Endothelial cell (in vitro differentiated cells): ENCODE measurements at regions not wholly inside any gene's neighbourhood (a gene's known extent, or its start where the extent isn't known, plus 50 kb on each side); places are given as distances from the start of the nearest gene placed in this dataset.

ENCODE experiments used
- DNase-seq: peaks from one replicate; pipeline ENCODE4 v3.0.0; 2021; ENCODE audit warnings: low spot score
- H3K27ac Mint-ChIP-seq: one replicate; pipeline ENCODE4 v1.8.0; 2021; ENCODE audit warnings: mixed read lengths, inconsistent platforms; ENCODE audit not compliant: unreplicated experiment
- H3K27me3 Mint-ChIP-seq: one replicate; pipeline ENCODE4 v1.8.0; 2021; ENCODE audit warnings: mild to moderate bottlenecking, moderate library complexity, mixed read lengths, inconsistent platforms; ENCODE audit not compliant: unreplicated experiment
- H3K36me3 Mint-ChIP-seq: one replicate; pipeline ENCODE4 v1.8.0; 2021; ENCODE audit warnings: mild to moderate bottlenecking, low read depth, mixed read lengths, inconsistent platforms; ENCODE audit not compliant: unreplicated experiment
- H3K4me1 Mint-ChIP-seq: one replicate; pipeline ENCODE4 v1.8.0; 2021; ENCODE audit warnings: mild to moderate bottlenecking, mixed read lengths, inconsistent platforms; ENCODE audit not compliant: unreplicated experiment
- H3K4me3 Mint-ChIP-seq: one replicate; pipeline ENCODE4 v1.8.0; 2021; ENCODE audit warnings: mild to moderate bottlenecking, mixed read lengths, inconsistent platforms; ENCODE audit not compliant: unreplicated experiment
- H3K9me3 Mint-ChIP-seq: one replicate; pipeline ENCODE4 v1.8.0; 2021; ENCODE audit warnings: mixed read lengths, inconsistent platforms; ENCODE audit not compliant: unreplicated experiment
- CTCF ChIP-seq: fragments of 200-600 bp; sonication (generic); IDR thresholded peaks from one replicate; pipeline ENCODE4 v1.5.0; 2021; ENCODE audit warnings: antibody characterized with exemption; ENCODE audit not compliant: unreplicated experiment

GRCh38 chr4:146071390-146071789, 104.1 kb upstream of the LSM6 start:
- Mint-ChIP-seq H3K27ac (no peak overlapping the region), H3K9me3 (no peaks in the 10 kb centered on the region), H3K27me3 (no peaks in the 10 kb centered on the region), H3K36me3 (no peaks in the 10 kb centered on the region), H3K4me1 (peaks cover 3% of the 10 kb centered on the region), H3K4me3 (no peak overlapping the region)
- no peak for DNase-seq
- TF ChIP-seq CTCF: no peak

- Mint-ChIP-seq H3K36me3 (no peaks in the 10 kb centered on the region), H3K27me3 (peaks cover 4% of the 10 kb centered on the region), H3K4me1 (no peaks in the 10 kb centered on the region), H3K27ac (no peak overlapping the region), H3K4me3 (no peak overlapping the region), H3K9me3 (no peaks in the 10 kb centered on the region)
- no peak for DNase-seq
- TF ChIP-seq CTCF: no peak
These were observed 112.4 kb upstream of the LSM6 start for GRCh38 chr4:146063143-146063542.

DNA sequence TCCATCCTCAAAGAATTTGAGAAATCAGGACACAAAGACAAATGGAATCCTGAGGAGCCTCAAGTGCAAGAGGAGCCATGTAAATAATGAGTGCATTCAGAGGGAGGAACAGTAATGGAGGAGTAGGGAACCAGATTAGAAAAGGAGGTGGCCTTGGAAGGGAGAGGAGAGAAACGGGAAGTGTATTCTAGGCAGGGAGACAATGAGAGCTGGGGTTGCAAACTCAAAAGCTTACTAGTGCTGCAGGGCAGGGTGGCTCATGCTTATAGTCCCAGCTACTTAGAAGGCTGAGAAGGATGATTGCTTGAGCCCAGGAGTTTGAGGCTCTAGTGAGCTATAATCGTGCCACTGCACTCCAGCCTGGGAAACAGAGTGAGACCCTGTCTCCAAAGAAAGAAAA, 113.2 kb upstream of the LSM6 start:
- Mint-ChIP-seq H3K27ac (no peak overlapping the region), H3K27me3 (peaks cover 4% of the 10 kb centered on the region), H3K36me3 (no peaks in the 10 kb centered on the region), H3K9me3 (no peaks in the 10 kb centered on the region), H3K4me3 (no peak overlapping the region), H3K4me1 (no peaks in the 10 kb centered on the region)
- no peak for TF ChIP-seq CTCF
- DNase-seq: no peak

DNA sequence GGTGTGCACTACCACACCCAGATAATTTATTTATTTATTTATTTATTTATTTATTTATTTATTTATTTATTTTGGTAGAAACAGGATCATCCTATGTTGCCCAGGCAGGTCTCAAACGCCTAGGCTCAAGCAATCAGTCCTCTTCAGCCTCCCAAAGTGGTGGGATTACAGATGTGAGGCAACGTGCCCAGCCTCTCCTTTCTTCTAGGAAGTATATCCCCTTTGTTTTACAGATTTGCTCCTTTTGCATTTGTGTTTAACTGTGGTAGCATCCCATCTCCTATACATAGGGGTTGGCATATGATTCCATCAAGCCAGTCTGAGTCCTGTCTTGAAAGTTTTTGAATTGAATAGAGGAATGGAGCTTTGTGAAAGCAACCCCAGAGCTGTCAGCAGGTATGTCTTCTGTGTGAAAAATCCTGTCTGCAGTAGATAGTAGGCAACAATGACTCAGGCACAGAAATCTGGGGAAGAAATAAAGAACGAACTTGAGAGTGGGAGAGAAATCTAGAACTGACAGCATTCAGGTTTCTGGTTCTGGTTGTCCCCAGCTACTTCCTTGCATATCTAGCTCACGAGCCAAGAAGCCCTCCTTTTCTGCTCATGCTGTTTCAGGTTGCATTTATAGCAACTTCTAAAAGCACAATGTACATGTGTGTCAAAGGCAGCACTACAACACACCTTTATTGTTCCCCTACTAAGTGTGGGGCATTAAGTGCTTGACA, 113.7 kb upstream of the LSM6 start:
- no peak for DNase-seq
- Mint-ChIP-seq H3K27ac (no peak overlapping the region), H3K4me1 (no peaks in the 10 kb centered on the region), H3K27me3 (peaks cover 4% of the 10 kb centered on the region), H3K9me3 (no peaks in the 10 kb centered on the region), H3K36me3 (no peaks in the 10 kb centered on the region), H3K4me3 (no peak overlapping the region)
- no peak for TF ChIP-seq CTCF

GRCh38 chr4:146059865-146060264, 115.7 kb upstream of the LSM6 start:
- TF ChIP-seq CTCF: no peak
- Mint-ChIP-seq H3K27me3 (peaks cover 4% of the 10 kb centered on the region), H3K4me1 (no peaks in the 10 kb centered on the region), H3K9me3 (no peaks in the 10 kb centered on the region), H3K36me3 (no peaks in the 10 kb centered on the region), H3K27ac (no peak overlapping the region), H3K4me3 (no peak overlapping the region)
- no peak for DNase-seq
